ENCODE measurements at regions not wholly inside any gene's neighbourhood (a gene's known extent, or its start where the extent isn't known, plus 50 kb on each side); places are given as distances from the start of the nearest gene placed in this dataset.
"Not testable (repeated sequence)": the region's sequence is repeated elsewhere in the genome, so short reads cannot be mapped to it uniquely, and the experiment has no call there.

GRCh38 chrX:4675686-4676300, 962.3 kb upstream of the PRKX start:
- H3K27me3 ChIP-seq (ENCODE audit: insufficient read depth, low read length), result no peaks in the 10 kb centered on the region
- H3K9me3 ChIP-seq (ENCODE audit: low read depth, low read length), result no peaks in the 10 kb centered on the region
- no peaks in the 10 kb centered on the region for H3K4me1 ChIP-seq (ENCODE audit: insufficient read depth, low read length)
- H3K4me3 ChIP-seq (ENCODE audit: low read length), result no peak overlapping the region

- no peak overlapping the region for H3K4me3 ChIP-seq (ENCODE audit: low read length)
- H3K9me3 ChIP-seq (ENCODE audit: low read depth, low read length), result no peaks in the 10 kb centered on the region
- no peaks in the 10 kb centered on the region for H3K4me1 ChIP-seq (ENCODE audit: insufficient read depth, low read length)
- no peaks in the 10 kb centered on the region for H3K27me3 ChIP-seq (ENCODE audit: insufficient read depth, low read length)
These were observed 960.8 kb upstream of the PRKX start for GRCh38 chrX:4674028-4674782.

GRCh38 chrX:4671344-4671743, 957.9 kb upstream of the PRKX start:
- Histone ChIP-seq H3K4me3 (ENCODE audit: low read length) (no peak overlapping the region), H3K4me1 (ENCODE audit: insufficient read depth, low read length) (no peaks in the 10 kb centered on the region), H3K9me3 (ENCODE audit: low read depth, low read length) (no peaks in the 10 kb centered on the region), H3K27me3 (ENCODE audit: insufficient read depth, low read length) (no peaks in the 10 kb centered on the region)

- Histone ChIP-seq H3K9me3 (ENCODE audit: low read depth, low read length) (no peaks in the 10 kb centered on the region), H3K27me3 (ENCODE audit: insufficient read depth, low read length) (no peaks in the 10 kb centered on the region), H3K4me1 (ENCODE audit: insufficient read depth, low read length) (no peaks in the 10 kb centered on the region), H3K4me3 (ENCODE audit: low read length) (no peak overlapping the region)
These were observed 957.2 kb upstream of the PRKX start for GRCh38 chrX:4670606-4671005.

- Histone ChIP-seq H3K27me3 (ENCODE audit: insufficient read depth, low read length) (no peaks in the 10 kb centered on the region), H3K4me3 (ENCODE audit: low read length) (no peak overlapping the region), H3K4me1 (ENCODE audit: insufficient read depth, low read length) (no peaks in the 10 kb centered on the region), H3K9me3 (ENCODE audit: low read depth, low read length) (no peaks in the 10 kb centered on the region)
These were observed 955.5 kb upstream of the PRKX start for GRCh38 chrX:4668802-4669536.

- no peaks in the 10 kb centered on the region for H3K27me3 ChIP-seq (ENCODE audit: insufficient read depth, low read length)
These were observed 949.6 kb upstream of the PRKX start for GRCh38 chrX:4663085-4663484.

GRCh38 chrX:4661771-4662170, 948.3 kb upstream of the PRKX start:
- no peak overlapping the region for H3K4me3 ChIP-seq (ENCODE audit: low read length)
- no peaks in the 10 kb centered on the region for H3K9me3 ChIP-seq (ENCODE audit: low read depth, low read length)
- no peaks in the 10 kb centered on the region for H3K4me1 ChIP-seq (ENCODE audit: insufficient read depth, low read length)
- H3K27me3 ChIP-seq (ENCODE audit: insufficient read depth, low read length), result no peaks in the 10 kb centered on the region

More at GRCh38 chrX:4663085-4663484, 949.6 kb upstream of the PRKX start:
- no peaks in the 10 kb centered on the region for H3K4me1 ChIP-seq (ENCODE audit: insufficient read depth, low read length)
- H3K4me3 ChIP-seq (ENCODE audit: low read length), result no peak overlapping the region
- H3K9me3 ChIP-seq (ENCODE audit: low read depth, low read length), result no peaks in the 10 kb centered on the region

GRCh38 chrX:4656419-4656818, 943.0 kb upstream of the PRKX start:
- no peaks in the 10 kb centered on the region for H3K4me1 ChIP-seq (ENCODE audit: insufficient read depth, low read length)
- no peaks in the 10 kb centered on the region for H3K9me3 ChIP-seq (ENCODE audit: low read depth, low read length)
- no peaks in the 10 kb centered on the region for H3K27me3 ChIP-seq (ENCODE audit: insufficient read depth, low read length)
- no peak overlapping the region for H3K4me3 ChIP-seq (ENCODE audit: low read length)

- Histone ChIP-seq H3K27me3 (ENCODE audit: insufficient read depth, low read length) (no peaks in the 10 kb centered on the region), H3K9me3 (ENCODE audit: low read depth, low read length) (no peaks in the 10 kb centered on the region), H3K4me1 (ENCODE audit: insufficient read depth, low read length) (no peaks in the 10 kb centered on the region), H3K4me3 (ENCODE audit: low read length) (no peak overlapping the region)
These were observed 942.3 kb upstream of the PRKX start for GRCh38 chrX:4655743-4656142.

GRCh38 chrX:4642114-4642513, 928.7 kb upstream of the PRKX start:
- no peaks in the 10 kb centered on the region for H3K9me3 ChIP-seq (ENCODE audit: low read depth, low read length)
- H3K27me3 ChIP-seq (ENCODE audit: insufficient read depth, low read length), result no peaks in the 10 kb centered on the region
- no peak overlapping the region for H3K4me3 ChIP-seq (ENCODE audit: low read length)
- no peaks in the 10 kb centered on the region for H3K4me1 ChIP-seq (ENCODE audit: insufficient read depth, low read length)

GRCh38 chrX:4638036-4638435, 924.6 kb upstream of the PRKX start:
- no peak overlapping the region for H3K4me3 ChIP-seq (ENCODE audit: low read length)
- H3K27me3 ChIP-seq (ENCODE audit: insufficient read depth, low read length), result no peaks in the 10 kb centered on the region
- H3K9me3 ChIP-seq (ENCODE audit: low read depth, low read length), result no peaks in the 10 kb centered on the region
- H3K4me1 ChIP-seq (ENCODE audit: insufficient read depth, low read length), result no peaks in the 10 kb centered on the region

GRCh38 chrX:4627414-4627813, 914.0 kb upstream of the PRKX start:
- H3K4me1 ChIP-seq (ENCODE audit: insufficient read depth, low read length), result no peaks in the 10 kb centered on the region
- no peaks in the 10 kb centered on the region for H3K9me3 ChIP-seq (ENCODE audit: low read depth, low read length)
- H3K27me3 ChIP-seq (ENCODE audit: insufficient read depth, low read length), result no peaks in the 10 kb centered on the region
- no peak overlapping the region for H3K4me3 ChIP-seq (ENCODE audit: low read length)

- Histone ChIP-seq H3K9me3 (ENCODE audit: low read depth, low read length) (no peaks in the 10 kb centered on the region), H3K4me1 (ENCODE audit: insufficient read depth, low read length) (no peaks in the 10 kb centered on the region), H3K27me3 (ENCODE audit: insufficient read depth, low read length) (no peaks in the 10 kb centered on the region), H3K4me3 (ENCODE audit: low read length) (no peak overlapping the region)
These were observed 909.2 kb upstream of the PRKX start for GRCh38 chrX:4622486-4623167.

GRCh38 chrX:4613651-4614050, 900.2 kb upstream of the PRKX start:
- H3K4me3 ChIP-seq (ENCODE audit: low read length); H3K27me3 ChIP-seq (ENCODE audit: insufficient read depth, low read length); H3K9me3 ChIP-seq (ENCODE audit: low read depth, low read length); H3K4me1 ChIP-seq (ENCODE audit: insufficient read depth, low read length): not testable (repeated sequence)

GRCh38 chrX:4588893-4589292, 875.4 kb upstream of the PRKX start:
- no peaks in the 10 kb centered on the region for H3K27me3 ChIP-seq (ENCODE audit: insufficient read depth, low read length)
- no peaks in the 10 kb centered on the region for H3K9me3 ChIP-seq (ENCODE audit: low read depth, low read length)
- no peaks in the 10 kb centered on the region for H3K4me1 ChIP-seq (ENCODE audit: insufficient read depth, low read length)
- H3K4me3 ChIP-seq (ENCODE audit: low read length), result no peak overlapping the region

Measured in mononuclear cell (primary cell).